ENCODE measurements at regions not wholly inside any gene's neighbourhood (a gene's known extent, or its start where the extent isn't known, plus 50 kb on each side); places are given as distances from the start of the nearest gene placed in this dataset.

- TF ChIP-seq ZNF462 (CRISPR knock-in tag; IDR thresholded peaks at IDR 0.05) (no peak), STAT1 (IDR thresholded peaks at IDR 0.05; ENCODE audit: unreplicated experiment) (no peak), CREB1 (CRISPR knock-in tag; IDR thresholded peaks at IDR 0.05; ENCODE audit: low read depth) (no peak)
These were observed 89.5 kb downstream of the DLL1 start (continued) for GRCh38 chr6:170201361-170201760.

- DNase-seq (ENCODE audit: low spot score) (no peak), ATAC-seq (no peak)
- Histone ChIP-seq H2AFZ (no peak overlapping the region), H3K27ac (ENCODE audit: low read depth) (no peak overlapping the region), H3K9me2 (ENCODE audit: insufficient read depth) (no peaks in the 10 kb centered on the region), H3K4me1 (ENCODE audit: insufficient read depth) (no peaks in the 10 kb centered on the region), H3K4me2 (no peak overlapping the region), H3K27me3 (ENCODE audit: insufficient read depth) (no peaks in the 10 kb centered on the region), H3F3A (replicated peaks; ENCODE audit: low read depth) (no peaks in the 10 kb centered on the region), H3K4me3 (no peak overlapping the region), H3K36me3 (ENCODE audit: insufficient read depth) (no peaks in the 10 kb centered on the region), H3K79me2 (replicated peaks; ENCODE audit: insufficient read depth) (no peaks in the 10 kb centered on the region), H4K20me1 (replicated peaks; ENCODE audit: insufficient read depth) (no peaks in the 10 kb centered on the region)
- Mint-ChIP-seq H3K4me3 (no peak overlapping the region), H3K36me3 (ENCODE audit: low read depth) (peaks cover 5% of the 10 kb centered on the region; the same call in 2 of the 3 replicates), H3K27me3 (ENCODE audit: insufficient read depth, low read depth, poor library complexity) (peaks cover 5% of the 10 kb centered on the region), H3K4me1 (no peaks in the 10 kb centered on the region), H3K27ac (no peak overlapping the region), H3K9me3 (peaks cover 15% of the 10 kb centered on the region)
- no peak for TF ChIP-seq ETS1 (IDR thresholded peaks at IDR 0.05)
- no peak for TF ChIP-seq ZNF331 (CRISPR knock-in tag; IDR thresholded peaks at IDR 0.05; ENCODE audit: low read depth)
- no peak for TF ChIP-seq STAT1 (IDR thresholded peaks at IDR 0.05; ENCODE audit: unreplicated experiment)
- TF ChIP-seq EZH2phosphoT487 (IDR thresholded peaks at IDR 0.05; ENCODE audit: unreplicated experiment) = no peak
- TF ChIP-seq POLR2AphosphoS5 (IDR thresholded peaks at IDR 0.05; ENCODE audit: low read depth) = no peak
- no peak for TF ChIP-seq ZNF462 (CRISPR knock-in tag; IDR thresholded peaks at IDR 0.05)
- TF ChIP-seq ZNF114 (CRISPR knock-in tag; IDR thresholded peaks at IDR 0.05) = no peak
- TF ChIP-seq JUNB (IDR thresholded peaks at IDR 0.05; ENCODE audit: unreplicated experiment) = no peak
- TF ChIP-seq CREB1 (CRISPR knock-in tag; IDR thresholded peaks at IDR 0.05; ENCODE audit: low read depth) = no peak
- no peak for TF ChIP-seq NANOG (IDR thresholded peaks at IDR 0.05; ENCODE audit: borderline replicate concordance)
These were observed 90.4 kb downstream of the DLL1 start for GRCh38 chr6:170200458-170200891.

All from GM23338 (cell line).